ENCODE measurements at regions not wholly inside any gene's neighbourhood (a gene's known extent, or its start where the extent isn't known, plus 50 kb on each side); places are given as distances from the start of the nearest gene placed in this dataset.

DNA sequence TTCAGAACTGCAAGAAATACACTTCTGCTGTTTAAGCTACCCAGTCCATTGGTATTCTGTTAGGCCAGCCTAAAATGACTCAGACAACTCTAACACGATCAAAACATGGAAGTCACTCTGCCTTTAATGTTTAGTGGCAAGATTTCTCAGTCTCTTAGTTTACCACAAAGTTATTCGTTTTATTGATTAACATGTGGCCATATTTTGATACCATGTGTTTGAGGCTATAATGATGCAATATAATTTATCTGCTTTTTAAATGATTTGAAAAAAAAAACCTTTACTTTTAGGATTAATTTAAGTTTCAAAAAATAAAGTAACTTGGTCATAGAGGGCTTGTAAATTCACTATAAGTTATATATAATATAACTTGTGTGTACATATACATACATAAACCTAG, 223.4 kb downstream of the SPRY2 start:
- intact Hi-C loops (cut with DNase I; ENCODE audit: low total_unique reads) = no loop called here
- no peak for DNase-seq
- TF ChIP-seq, protein P1, sequence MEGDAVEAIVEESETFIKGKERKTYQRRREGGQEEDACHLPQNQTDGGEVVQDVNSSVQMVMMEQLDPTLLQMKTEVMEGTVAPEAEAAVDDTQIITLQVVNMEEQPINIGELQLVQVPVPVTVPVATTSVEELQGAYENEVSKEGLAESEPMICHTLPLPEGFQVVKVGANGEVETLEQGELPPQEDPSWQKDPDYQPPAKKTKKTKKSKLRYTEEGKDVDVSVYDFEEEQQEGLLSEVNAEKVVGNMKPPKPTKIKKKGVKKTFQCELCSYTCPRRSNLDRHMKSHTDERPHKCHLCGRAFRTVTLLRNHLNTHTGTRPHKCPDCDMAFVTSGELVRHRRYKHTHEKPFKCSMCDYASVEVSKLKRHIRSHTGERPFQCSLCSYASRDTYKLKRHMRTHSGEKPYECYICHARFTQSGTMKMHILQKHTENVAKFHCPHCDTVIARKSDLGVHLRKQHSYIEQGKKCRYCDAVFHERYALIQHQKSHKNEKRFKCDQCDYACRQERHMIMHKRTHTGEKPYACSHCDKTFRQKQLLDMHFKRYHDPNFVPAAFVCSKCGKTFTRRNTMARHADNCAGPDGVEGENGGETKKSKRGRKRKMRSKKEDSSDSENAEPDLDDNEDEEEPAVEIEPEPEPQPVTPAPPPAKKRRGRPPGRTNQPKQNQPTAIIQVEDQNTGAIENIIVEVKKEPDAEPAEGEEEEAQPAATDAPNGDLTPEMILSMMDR (IDR thresholded peaks at IDR 0.05 in 8 of 11, conservative IDR thresholded peaks at IDR 0.05 in 3 of 11) = no peak
- no peak for TF ChIP-seq POLR2A (IDR thresholded peaks at IDR 0.05)
- TF ChIP-seq POLR2AphosphoS5 (IDR thresholded peaks at IDR 0.05) = no peak
- WGBS, 5 donors = 78 to 93% (median 87%) methylated on average over 2 of the region's 2 CpGs
- Histone ChIP-seq H3K36me3 (no peaks in the 10 kb centered on the region), H3K9me3 (no peaks in the 10 kb centered on the region), H3K27me3 (replicated peaks in 1 of 7) (no peaks in the 10 kb centered on the region), H3K27ac (no peak overlapping the region), H3K4me1 (no peaks in the 10 kb centered on the region), H3K4me3 (no peak overlapping the region)

DNA sequence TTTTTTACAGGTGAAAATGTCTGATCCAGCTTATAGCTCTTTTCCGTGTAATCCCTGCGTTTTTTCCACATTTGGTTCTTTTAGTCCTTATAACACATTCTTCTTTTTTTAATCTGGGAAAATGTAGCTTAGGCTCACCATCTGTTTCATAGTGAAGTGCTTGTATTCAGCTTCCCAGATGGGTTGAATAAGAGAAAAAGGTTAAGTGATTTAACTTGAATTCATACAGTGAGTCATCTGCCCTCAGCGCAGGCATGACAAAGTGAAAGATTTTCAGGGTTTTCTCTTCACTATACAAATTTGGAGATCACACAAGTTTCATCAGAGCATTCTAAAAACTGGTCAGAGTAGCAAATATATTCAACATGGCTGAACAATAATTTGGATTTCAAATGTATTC, 224.8 kb downstream of the SPRY2 start:
- H3K4me3 ChIP-seq = no peak overlapping the region
- no peak for DNase-seq
- intact Hi-C loops (cut with DNase I; ENCODE audit: low total_unique reads) = no loop called here
- H3K36me3 ChIP-seq = no peaks in the 10 kb centered on the region
- no peaks in the 10 kb centered on the region for H3K9me3 ChIP-seq
- H3K27me3 ChIP-seq (replicated peaks in 1 of 7) = no peaks in the 10 kb centered on the region
- TF ChIP-seq POLR2AphosphoS5 (IDR thresholded peaks at IDR 0.05) (no peak), POLR2A (IDR thresholded peaks at IDR 0.05) (no peak)
- TF ChIP-seq, protein P1 (IDR thresholded peaks at IDR 0.05 in 8 of 11, conservative IDR thresholded peaks at IDR 0.05 in 3 of 11) = no peak
- 73 to 86% (median 83%) methylated on average over 3 of the region's 3 CpGs for WGBS, 5 donors
- H3K4me1 ChIP-seq = no peaks in the 10 kb centered on the region
- H3K27ac ChIP-seq = no peak overlapping the region

DNA sequence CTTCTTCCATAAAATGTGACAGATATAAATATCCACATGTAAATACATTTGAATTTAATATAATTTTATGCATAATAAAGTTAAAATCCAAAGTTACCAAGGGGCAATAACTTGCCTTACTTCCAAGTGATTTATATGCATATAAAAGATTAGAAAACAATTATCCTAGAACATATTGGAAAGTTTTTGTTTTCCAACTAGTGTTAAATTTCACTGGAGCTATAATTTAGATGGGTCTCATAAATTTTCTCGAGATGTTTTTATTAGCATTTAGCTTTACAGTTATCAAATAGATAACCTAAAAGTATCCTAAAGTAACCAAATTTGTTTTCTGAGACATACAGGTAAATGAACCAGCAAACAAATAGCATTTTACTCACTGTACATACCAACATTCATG, 225.3 kb downstream of the SPRY2 start:
- TF ChIP-seq POLR2AphosphoS5 (IDR thresholded peaks at IDR 0.05) = no peak
- TF ChIP-seq POLR2A (IDR thresholded peaks at IDR 0.05) = no peak
- TF ChIP-seq, protein P1 (IDR thresholded peaks at IDR 0.05 in 8 of 11, conservative IDR thresholded peaks at IDR 0.05 in 3 of 11) = no peak
- H3K4me1 ChIP-seq = no peaks in the 10 kb centered on the region
- no peaks in the 10 kb centered on the region for H3K9me3 ChIP-seq
- H3K27ac ChIP-seq = no peak overlapping the region
- H3K4me3 ChIP-seq = no peak overlapping the region
- DNase-seq = no peak
- 74 to 89% (median 81%) methylated on average over 1 of the region's 1 CpG for WGBS, 5 donors
- no peaks in the 10 kb centered on the region for H3K27me3 ChIP-seq (replicated peaks in 1 of 7)
- intact Hi-C loops (cut with DNase I; ENCODE audit: low total_unique reads) = no loop called here
- no peaks in the 10 kb centered on the region for H3K36me3 ChIP-seq

DNA sequence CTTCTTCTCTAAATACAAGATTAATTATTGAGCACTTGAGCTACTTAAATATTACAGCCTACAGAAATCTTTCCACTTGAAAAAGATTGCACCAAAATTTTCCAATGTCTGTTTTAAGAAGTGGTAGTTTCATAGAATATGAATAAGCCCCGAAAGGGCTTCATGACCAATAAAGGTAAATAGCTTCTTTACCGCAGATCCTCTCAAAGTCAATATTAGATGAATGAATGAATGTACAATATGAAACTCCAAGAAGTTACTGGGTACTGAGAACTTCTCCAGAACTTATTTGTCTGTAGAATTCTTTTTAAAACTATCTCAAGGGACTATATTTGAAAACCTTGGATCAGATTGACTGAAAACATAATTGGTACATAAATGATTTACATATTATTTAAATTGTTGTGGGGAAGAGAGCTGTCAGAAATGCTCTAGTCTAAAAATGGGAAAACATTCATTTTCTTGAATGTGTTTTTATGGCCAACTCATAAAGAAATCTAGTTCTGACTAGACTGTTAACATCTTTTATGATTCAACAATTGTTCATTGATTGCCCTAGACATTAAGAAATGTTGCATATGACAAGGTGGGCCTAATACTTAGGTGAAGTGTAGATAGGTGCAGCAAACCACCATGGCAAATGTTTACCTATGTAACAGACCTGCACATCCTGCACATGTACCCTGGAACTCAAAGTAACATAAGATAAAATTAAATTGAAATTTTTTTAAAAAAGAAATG, 227.0 kb downstream of the SPRY2 start:
- Histone ChIP-seq H3K9me3 (no peaks in the 10 kb centered on the region), H3K27ac (no peak overlapping the region), H3K4me3 (no peak overlapping the region), H3K36me3 (no peaks in the 10 kb centered on the region), H3K27me3 (replicated peaks in 1 of 7) (no peaks in the 10 kb centered on the region), H3K4me1 (no peaks in the 10 kb centered on the region)
- TF ChIP-seq, protein P1 (IDR thresholded peaks at IDR 0.05 in 8 of 11, conservative IDR thresholded peaks at IDR 0.05 in 3 of 11) = no peak
- TF ChIP-seq POLR2AphosphoS5 (IDR thresholded peaks at IDR 0.05) (no peak), POLR2A (IDR thresholded peaks at IDR 0.05) (no peak)
- intact Hi-C loops (cut with DNase I; ENCODE audit: low total_unique reads) = no loop called here
- WGBS, 5 donors = 74 to 83% (median 81%) methylated on average over 2 of the region's 2 CpGs
- no peak for DNase-seq

Measured in spleen (tissue), 11 donors.